Esophagus squamous epithelium (tissue), 4 donors: ENCODE measurements at regions not wholly inside any gene's neighbourhood (a gene's known extent, or its start where the extent isn't known, plus 50 kb on each side); places are given as distances from the start of the nearest gene placed in this dataset.

Experiments used
- CTCF ChIP-seq, 6 experiments: fragments of 450-650 bp in 4 of 6; fragments of 200-600 bp in 2 of 6; sonication (generic) in 2 of 6; IDR thresholded peaks; one replicate each; pipeline ENCODE4 v1.5.1; 2016 to 2019; ENCODE audit warnings: antibody characterized with exemption in 6 of 6, mild to moderate bottlenecking in 4 of 6, moderate library complexity in 4 of 6
- POLR2A ChIP-seq, 4 donors: fragments of 450-650 bp; IDR thresholded peaks; one replicate each; pipeline ENCODE4 v1.6.1; 2017; ENCODE audit warnings: antibody characterized with exemption in 4 of 4, mild to moderate bottlenecking in 4 of 4, moderate library complexity in 3 of 4

GRCh38 chr13:44223770-44224444, 149.7 kb upstream of the SERP2 start:
- TF ChIP-seq POLR2A (IDR thresholded peaks at IDR 0.05) (no peak), CTCF (IDR thresholded peaks at IDR 0.05) (no peak)
